ENCODE measurements at regions not wholly inside any gene's neighbourhood (a gene's known extent, or its start where the extent isn't known, plus 50 kb on each side); places are given as distances from the start of the nearest gene placed in this dataset.

DNA sequence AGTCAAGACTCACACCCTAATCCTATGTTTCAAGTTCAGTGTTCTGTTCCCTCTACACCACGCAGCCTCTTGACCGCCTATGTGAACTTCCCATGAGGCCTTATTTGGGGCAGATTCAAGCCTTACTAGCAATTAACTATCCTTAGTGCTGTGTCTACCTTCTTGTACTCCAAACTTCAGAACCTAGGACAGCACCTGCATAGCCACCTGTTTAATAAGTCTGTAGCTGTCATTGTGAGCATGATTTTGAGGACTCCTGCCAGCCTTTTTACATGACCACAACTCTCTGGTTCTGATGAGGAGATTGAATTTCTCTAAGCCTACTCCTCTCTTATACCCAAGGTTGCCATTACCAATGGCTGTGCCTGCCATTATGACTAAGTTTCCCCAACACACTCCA lies 50.8 kb upstream of the PCSK1 start:
- TF ChIP-seq, protein P1, sequence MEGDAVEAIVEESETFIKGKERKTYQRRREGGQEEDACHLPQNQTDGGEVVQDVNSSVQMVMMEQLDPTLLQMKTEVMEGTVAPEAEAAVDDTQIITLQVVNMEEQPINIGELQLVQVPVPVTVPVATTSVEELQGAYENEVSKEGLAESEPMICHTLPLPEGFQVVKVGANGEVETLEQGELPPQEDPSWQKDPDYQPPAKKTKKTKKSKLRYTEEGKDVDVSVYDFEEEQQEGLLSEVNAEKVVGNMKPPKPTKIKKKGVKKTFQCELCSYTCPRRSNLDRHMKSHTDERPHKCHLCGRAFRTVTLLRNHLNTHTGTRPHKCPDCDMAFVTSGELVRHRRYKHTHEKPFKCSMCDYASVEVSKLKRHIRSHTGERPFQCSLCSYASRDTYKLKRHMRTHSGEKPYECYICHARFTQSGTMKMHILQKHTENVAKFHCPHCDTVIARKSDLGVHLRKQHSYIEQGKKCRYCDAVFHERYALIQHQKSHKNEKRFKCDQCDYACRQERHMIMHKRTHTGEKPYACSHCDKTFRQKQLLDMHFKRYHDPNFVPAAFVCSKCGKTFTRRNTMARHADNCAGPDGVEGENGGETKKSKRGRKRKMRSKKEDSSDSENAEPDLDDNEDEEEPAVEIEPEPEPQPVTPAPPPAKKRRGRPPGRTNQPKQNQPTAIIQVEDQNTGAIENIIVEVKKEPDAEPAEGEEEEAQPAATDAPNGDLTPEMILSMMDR (IDR thresholded peaks at IDR 0.05): no peak
- TF ChIP-seq POLR2AphosphoS5 (IDR thresholded peaks at IDR 0.05) (no peak), POLR2A (IDR thresholded peaks at IDR 0.05) (no peak), EP300 (IDR thresholded peaks at IDR 0.05) (no peak)
